HuH-7 (cell line): ENCODE measurements at regions not wholly inside any gene's neighbourhood (a gene's known extent, or its start where the extent isn't known, plus 50 kb on each side); places are given as distances from the start of the nearest gene placed in this dataset.
"Not testable (repeated sequence)": the region's sequence is repeated elsewhere in the genome, so short reads cannot be mapped to it uniquely, and the experiment has no call there.

Experiments used
- DNase-seq: peaks from one replicate; pipeline ENCODE4 v3.0.0; 2011; ENCODE audit warnings: low spot score

- no peak for DNase-seq
Measured at GRCh38 chr3:107142786-107143575, 234.3 kb upstream of the CCDC54 start.

DNA sequence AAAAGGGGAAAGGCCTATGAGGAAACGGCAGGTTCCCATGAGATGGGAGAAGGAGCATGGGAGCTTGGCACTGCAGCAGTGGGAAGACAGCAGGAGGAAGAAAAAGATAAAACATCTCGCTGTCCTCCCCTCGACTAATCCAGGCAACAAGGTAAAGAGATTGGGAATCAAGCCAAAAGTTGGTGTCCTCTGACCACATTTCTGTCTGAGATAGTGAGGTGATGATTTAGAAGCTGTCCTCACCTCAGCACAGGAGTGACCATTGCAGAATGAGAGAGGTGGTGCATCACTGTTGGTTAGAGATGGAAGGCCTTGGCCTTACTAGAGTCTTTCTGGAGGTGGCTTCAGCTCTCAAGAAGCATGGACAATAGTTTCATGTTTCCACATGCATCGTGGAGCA, 226.6 kb upstream of the CCDC54 start:
- DNase-seq = no peak

DNA sequence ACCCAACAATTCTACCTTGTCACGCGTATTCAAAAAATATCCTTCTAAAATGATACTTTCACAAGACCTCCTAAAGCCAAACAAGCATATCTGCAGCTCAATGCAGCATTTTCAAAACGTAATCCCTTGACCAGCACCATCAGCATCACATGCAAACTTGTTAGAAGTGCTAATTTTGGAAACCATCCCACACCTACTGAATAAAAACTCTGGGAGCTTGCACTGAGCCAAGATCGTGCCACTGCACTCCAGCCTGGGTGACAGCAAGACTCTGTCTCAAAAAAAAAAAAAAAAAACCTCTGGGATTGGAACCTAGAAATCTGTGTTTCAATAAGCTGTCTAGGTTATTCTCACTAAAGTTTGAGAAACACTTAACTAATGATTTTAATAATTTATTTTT, 223.3 kb upstream of the CCDC54 start:
- DNase-seq = no peak

DNA sequence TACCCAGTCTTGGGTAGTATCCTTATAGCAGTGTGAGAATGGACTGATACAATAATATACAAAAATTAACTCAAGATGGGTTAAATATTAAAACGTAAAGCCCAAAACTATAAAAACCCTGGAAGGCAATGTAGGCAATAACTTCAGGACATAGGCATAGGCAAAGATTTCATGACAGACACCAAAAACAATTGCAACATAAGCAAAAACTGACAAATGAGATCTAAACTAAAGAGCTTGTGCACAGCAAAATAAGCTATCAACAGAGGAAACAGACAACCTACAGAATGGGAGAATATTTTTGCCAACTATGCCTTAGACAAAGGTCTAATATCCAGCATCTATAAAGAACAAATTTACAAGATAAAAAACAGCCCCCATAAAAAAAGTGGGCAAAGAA, 204.8 kb upstream of the CCDC54 start:
- DNase-seq = no peak

- no peak for DNase-seq
Measured at GRCh38 chr3:107184375-107184774, 192.9 kb upstream of the CCDC54 start.

DNA sequence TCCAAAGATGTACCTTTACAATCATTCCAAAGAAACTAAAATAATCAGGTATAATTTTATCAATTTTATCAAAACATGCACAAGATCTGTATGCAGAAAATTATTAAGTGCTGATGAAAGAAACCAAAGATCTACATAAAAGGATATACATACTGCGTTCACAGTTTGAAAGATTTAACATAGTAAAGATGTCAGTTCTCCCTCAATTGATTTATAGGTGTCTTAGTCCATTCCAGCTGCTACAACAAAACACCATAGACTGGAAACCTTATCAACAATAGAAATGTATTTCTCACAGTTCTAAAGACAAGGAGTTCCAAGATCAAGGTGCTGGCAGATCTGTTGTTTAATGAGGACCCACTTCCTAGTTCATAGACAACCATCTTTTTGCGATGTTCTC, 189.0 kb upstream of the CCDC54 start:
- no peak for DNase-seq

DNA sequence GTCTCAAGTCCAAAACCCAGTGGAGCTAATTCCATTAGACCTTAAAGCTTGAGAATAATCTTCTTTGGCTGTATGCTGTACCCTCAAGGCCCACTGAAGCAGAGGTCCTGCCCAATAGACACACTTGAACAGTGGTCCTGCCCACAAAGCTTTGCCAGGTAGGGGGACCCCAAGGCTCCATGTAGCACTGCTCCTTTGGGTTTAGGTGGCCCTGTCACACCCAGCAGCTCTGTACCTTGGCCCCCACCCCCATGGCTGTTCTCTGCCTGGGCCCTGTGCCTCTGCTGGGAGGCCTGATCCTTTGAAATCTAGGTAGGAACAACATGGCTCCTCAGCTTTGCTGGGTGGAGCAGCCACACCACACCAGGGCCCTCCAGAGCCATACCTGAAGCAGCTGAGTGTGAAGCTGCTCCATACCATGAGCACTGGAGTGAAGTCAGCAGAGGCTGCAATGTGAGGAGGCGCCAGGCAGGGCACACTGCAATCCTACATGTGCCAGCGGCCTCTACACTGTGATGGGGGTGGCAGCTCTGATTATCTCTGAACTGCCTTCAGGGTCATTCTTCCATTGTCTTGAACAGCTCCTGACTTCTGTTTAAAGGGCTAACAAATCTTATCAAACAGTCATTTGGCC, 188.0 kb upstream of the CCDC54 start:
- no peak for DNase-seq

GRCh38 chr3:107193116-107193515, 184.1 kb upstream of the CCDC54 start:
- no peak for DNase-seq

GRCh38 chr3:107198581-107199181, 178.6 kb upstream of the CCDC54 start:
- no peak for DNase-seq

DNA sequence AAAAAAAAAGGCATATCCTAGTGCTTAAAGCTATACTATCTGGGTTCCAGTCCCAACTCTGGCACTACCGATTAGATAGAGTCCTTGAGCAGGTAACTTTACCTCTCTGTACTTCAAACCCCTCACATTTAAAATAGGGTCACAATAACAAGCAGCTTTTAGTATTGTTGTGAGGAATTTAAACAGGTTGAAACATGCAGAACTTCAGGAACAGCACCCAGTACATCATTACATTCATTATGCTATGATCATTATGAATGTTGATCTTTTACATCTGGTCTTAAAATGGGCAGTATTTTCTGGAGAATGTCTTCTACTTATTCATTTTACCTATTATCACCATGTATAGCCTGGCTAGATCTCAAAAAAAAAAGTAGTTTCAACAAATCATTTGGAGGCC, 176.1 kb upstream of the CCDC54 start:
- DNase-seq = no peak

DNA sequence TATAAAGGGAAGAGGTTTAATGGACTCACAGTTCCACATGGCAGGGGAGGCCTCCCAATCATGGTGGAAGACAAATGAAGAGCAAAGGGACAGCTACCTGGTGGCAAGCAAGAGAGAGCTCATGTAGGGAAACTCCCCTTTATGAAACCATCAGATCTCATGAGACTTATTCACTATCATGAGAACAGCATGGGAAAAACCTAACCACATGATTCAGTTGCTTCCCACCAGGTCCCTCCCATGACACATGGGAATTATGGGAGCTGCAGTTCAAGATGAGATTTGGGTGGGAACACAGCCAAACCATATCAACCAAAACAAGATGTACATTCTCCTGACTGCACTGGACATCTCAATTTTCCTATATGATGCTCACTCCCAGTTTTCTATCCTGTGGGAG, 174.4 kb upstream of the CCDC54 start:
- DNase-seq = not testable (repeated sequence)

GRCh38 chr3:107204121-107204520, 173.1 kb upstream of the CCDC54 start:
- no peak for DNase-seq

GRCh38 chr3:107205358-107205757, 171.9 kb upstream of the CCDC54 start:
- DNase-seq = no peak

DNA sequence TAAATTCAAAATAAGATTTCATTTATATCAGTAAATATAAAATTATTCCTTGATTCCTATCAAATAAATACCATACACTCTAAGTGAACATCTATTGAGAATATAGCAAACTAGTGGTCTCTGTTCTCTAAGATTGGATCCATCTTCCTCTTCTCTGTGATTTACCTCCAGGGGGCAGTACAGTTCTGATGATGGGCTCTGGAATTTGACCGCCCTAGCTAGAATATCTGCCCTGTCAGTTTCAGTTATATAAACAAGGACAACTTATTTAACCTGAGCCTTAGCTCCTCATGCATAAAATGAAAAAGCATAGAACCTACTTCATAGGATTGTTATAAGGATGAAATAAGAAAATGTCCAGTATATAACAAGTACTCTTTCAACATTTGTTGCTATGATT, 171.1 kb upstream of the CCDC54 start:
- peak; percentile 43 for DNase-seq

- no peak for DNase-seq
Measured at GRCh38 chr3:107206945-107207344, 170.3 kb upstream of the CCDC54 start.

DNA sequence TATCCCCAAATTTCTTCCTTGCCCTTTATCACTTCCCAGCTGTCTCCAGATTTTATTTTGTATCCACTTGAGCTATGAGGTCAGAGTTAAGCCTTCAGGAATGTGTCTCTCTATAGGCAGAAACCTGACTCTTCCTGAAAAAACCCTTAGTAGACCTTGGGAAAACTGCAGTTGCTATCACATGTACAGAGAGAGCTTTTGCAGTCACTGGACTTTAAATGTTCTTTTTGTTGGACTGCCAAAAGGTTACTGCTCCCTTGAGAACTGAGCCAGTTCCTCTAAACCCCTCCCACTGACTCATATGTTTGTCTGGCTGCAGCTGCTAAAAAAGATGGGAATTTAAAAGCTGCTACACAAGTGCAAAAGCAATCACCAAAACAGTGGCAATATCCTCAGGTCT, 169.1 kb upstream of the CCDC54 start:
- no peak for DNase-seq

- DNase-seq = no peak
Measured at GRCh38 chr3:107208796-107209195, 168.4 kb upstream of the CCDC54 start.

DNA sequence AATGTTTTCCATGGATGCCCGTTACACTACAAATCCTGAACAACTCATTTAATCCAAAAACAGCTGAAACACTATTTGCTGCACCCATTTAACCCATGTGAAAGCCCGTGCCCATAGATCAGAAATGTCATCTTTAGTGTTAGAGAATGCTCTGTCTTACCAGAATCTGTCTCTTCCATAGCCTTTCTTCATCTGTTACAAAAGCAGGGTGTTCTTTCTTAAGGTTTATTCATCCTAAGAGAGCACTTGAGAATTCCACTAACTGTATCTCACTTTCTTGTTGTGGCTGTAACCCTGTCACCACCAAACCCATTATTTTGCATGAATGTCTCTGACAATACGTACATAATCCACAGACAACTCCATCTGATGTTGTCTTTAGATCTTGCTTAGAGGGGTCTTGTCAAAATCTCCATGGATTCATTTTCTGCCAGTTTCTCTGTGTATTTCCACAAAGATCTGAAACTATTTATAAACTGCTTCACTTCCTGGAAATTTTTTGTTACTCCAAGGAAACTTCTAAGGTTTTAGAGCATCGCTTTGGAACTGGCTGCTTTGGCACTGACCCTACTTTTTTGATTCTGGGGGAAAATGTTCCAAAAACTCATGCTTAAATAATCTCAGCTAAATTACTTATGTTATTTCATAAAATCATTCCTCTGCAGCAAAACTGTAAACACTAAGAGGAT, 167.8 kb upstream of the CCDC54 start:
- no peak for DNase-seq

DNA sequence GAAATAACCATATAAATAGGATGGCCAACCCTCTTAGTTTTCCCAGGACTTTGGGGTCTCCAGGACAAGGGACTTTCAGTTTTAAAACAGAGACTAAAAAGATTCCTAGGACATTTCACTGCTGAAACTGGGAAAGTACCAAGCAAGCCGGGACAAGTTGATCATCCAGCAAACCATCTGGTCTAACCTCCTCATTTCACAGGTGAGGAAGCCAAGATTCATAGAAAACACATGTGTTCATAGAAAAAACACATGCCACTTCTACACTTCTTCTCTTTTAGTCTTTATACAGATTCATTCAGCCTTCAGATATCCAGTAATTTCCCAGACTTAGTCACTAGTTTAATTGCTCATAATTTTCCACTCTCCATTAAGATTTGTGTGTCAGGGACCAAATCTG, 165.6 kb upstream of the CCDC54 start:
- no peak for DNase-seq

DNA sequence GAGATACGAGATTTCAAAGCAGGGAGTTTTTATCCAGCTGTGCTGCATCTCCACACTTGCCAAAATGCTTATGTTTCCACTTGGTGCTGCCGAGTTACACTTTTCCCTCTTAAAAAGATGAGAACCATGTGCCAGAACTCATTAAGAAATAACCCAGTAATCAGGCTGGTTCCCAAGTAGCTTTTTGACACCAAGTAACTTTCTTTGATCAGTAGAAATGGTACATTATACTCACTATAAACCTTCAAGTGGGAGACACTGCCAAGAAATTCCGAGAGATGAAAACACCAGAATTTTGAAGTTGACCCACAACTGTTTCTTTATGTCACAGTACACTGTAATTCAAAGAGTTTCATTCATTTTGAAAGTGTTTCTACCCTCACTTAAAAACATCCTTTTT, 164.6 kb upstream of the CCDC54 start:
- DNase-seq = no peak

GRCh38 chr3:107213044-107213669, 164.1 kb upstream of the CCDC54 start:
- no peak for DNase-seq

DNA sequence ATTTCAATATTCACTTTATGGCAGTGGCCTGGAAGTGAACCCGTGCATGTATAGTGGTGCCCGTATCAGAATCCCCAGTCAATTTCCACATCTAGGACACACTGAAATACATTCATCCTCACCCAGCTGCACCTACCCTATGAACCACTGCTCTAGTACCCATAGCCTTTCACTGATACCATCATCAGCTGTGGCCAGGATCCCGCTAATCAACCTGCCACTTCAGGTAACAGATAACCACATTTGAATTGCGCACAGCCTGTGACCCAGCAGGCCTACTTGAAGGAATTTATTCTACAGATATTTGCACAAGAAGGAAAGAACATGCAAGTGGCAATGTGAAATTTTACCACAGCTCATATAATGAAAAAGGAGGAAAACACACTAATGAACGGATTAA, 161.0 kb upstream of the CCDC54 start:
- DNase-seq = no peak
